B cell (primary cell): ENCODE measurements at regions not wholly inside any gene's neighbourhood (a gene's known extent, or its start where the extent isn't known, plus 50 kb on each side); places are given as distances from the start of the nearest gene placed in this dataset.

ENCODE experiments used
- ATAC-seq: fragments of 200-7000 bp; cut with Tn5 transposase; one replicate; pipeline ENCODE4 v1.10.0; 2021; ENCODE audit warnings: low read depth, mild to moderate bottlenecking, moderate number of reproducible peaks, moderate library complexity
- CTCF ChIA-PET: fragments of 350-600 bp; sonication (Branson Sonifier 250); formaldehyde crosslinking; loops from one replicate; lab custom pipeline; 2021; ENCODE audit warnings: antibody characterized with exemption, inconsistent platforms; lab: Charles Lee
- POLR2A ChIA-PET: fragments of 350-600 bp; sonication (Branson Sonifier 250); formaldehyde crosslinking; loops from one replicate; lab custom pipeline; 2021; ENCODE audit warnings: antibody characterized with exemption; lab: Charles Lee
- DNase-seq: peaks from one replicate; pipeline ENCODE4 v3.0.0; 2013
- H2AFZ ChIP-seq: 2 replicates; pipeline ENCODE4 v1.6.1; 2012; ENCODE audit warnings: mild to moderate bottlenecking, low read depth, low read length; ENCODE audit not compliant: insufficient read depth, poor library complexity, severe bottlenecking
- H3K27ac ChIP-seq, 2 donors: 1 replicate in 1 of 2; 2 replicates in 1 of 2; pipeline ENCODE4 v1.5.1; 2012 to 2013; ENCODE audit warnings: low read length in 2 of 2, mild to moderate bottlenecking in 2 of 2, moderate library complexity in 1 of 2
- H3K27me3 ChIP-seq, 4 experiments: fragments of 200-600 bp in 1 of 4; sonication (generic) in 1 of 4; replicated peaks in 1 of 4; 1 replicate in 2 of 4; 2 replicates in 2 of 4; pipeline versions ENCODE4 v1.6.1 to v1.7.0; 2013 to 2016; ENCODE audit warnings: low read length in 3 of 4, mild to moderate bottlenecking in 2 of 4, mixed read lengths in 1 of 4, moderate library complexity in 1 of 4; ENCODE audit not compliant: insufficient read depth in 4 of 4, control insufficient read depth in 3 of 4; ENCODE audit errors: control extremely low read depth in 1 of 4
- H3K36me3 ChIP-seq, 2 experiments: replicated peaks in 1 of 2; 1 replicate in 1 of 2; 2 replicates in 1 of 2; pipeline versions ENCODE4 v1.6.1 to v1.7.1; 2013; ENCODE audit warnings: low read length in 1 of 2; ENCODE audit not compliant: insufficient read depth in 2 of 2, control insufficient read depth in 1 of 2; ENCODE audit errors: control extremely low read depth in 1 of 2, extremely low read depth in 1 of 2
- H3K4me1 ChIP-seq, 2 donors: fragments of 200-600 bp in 1 of 2; sonication (generic) in 1 of 2; 1 replicate in 1 of 2; 2 replicates in 1 of 2; pipeline versions ENCODE4 v1.5.1 to v1.6.1; 2013 to 2017; ENCODE audit warnings: low read length in 2 of 2; ENCODE audit not compliant: control insufficient read depth in 2 of 2, insufficient read depth in 2 of 2
- H3K4me2 ChIP-seq: replicated peaks from 2 replicates; pipeline ENCODE3; 2012; ENCODE audit warnings: mild to moderate bottlenecking, low read depth, low read length; ENCODE audit not compliant: poor library complexity, severe bottlenecking
- H3K4me3 ChIP-seq, 5 experiments: fragments of 200-600 bp in 1 of 5; sonication (generic) in 1 of 5; 1 replicate in 3 of 5; 2 replicates in 2 of 5; pipeline versions ENCODE4 v1.5.1 to v1.7.0; 2011 to 2016; ENCODE audit warnings: low read length in 4 of 5, mild to moderate bottlenecking in 4 of 5, low read depth in 2 of 5, control low read depth in 1 of 5, moderate library complexity in 1 of 5; ENCODE audit not compliant: insufficient read depth in 1 of 5; ENCODE audit errors: control extremely low read depth in 1 of 5, extremely low read depth in 1 of 5
- H3K79me2 ChIP-seq: fragments of 200-600 bp; sonication (generic); one replicate; pipeline ENCODE4 v1.6.0; 2016; ENCODE audit warnings: low read length; ENCODE audit not compliant: control insufficient read depth, insufficient read depth
- H3K9ac ChIP-seq: fragments of 200-600 bp; sonication (generic); 2 replicates; pipeline ENCODE4 v1.6.1; 2017; ENCODE audit warnings: mild to moderate bottlenecking, low read length, moderate library complexity
- H3K9me3 ChIP-seq, 3 donors: one replicate each; pipeline versions ENCODE4 v1.6.1 to v1.7.1; 2013; ENCODE audit warnings: low read length in 2 of 3; ENCODE audit not compliant: control insufficient read depth in 2 of 3, insufficient read depth in 1 of 3; ENCODE audit errors: control extremely low read depth in 1 of 3
- H4K20me1 ChIP-seq: 2 replicates; pipeline ENCODE4 v1.6.0; 2012; ENCODE audit warnings: mild to moderate bottlenecking, low read length; ENCODE audit not compliant: insufficient read depth, control insufficient read depth, poor library complexity, severe bottlenecking
- H3K27ac Mint-ChIP-seq: one replicate; pipeline ENCODE4 v1.8.0; 2021; ENCODE audit warnings: mixed read lengths
- H3K27me3 Mint-ChIP-seq: one replicate; pipeline ENCODE4 v1.8.0; 2021; ENCODE audit warnings: mixed read lengths
- H3K4me1 Mint-ChIP-seq: one replicate; pipeline ENCODE4 v1.8.0; 2021; ENCODE audit warnings: mixed read lengths
- H3K4me3 Mint-ChIP-seq: one replicate; pipeline ENCODE4 v1.8.0; 2021; ENCODE audit warnings: mixed read lengths
- H3K9me3 Mint-ChIP-seq: one replicate; pipeline ENCODE4 v1.8.0; 2022; ENCODE audit warnings: mixed read lengths; ENCODE audit not compliant: insufficient read depth
- EZH2 ChIP-seq: IDR thresholded peaks from 2 replicates; pipeline ENCODE4 v1.6.1; 2012; ENCODE audit warnings: borderline replicate concordance, low read depth, mild to moderate bottlenecking, moderate library complexity, low read length; ENCODE audit not compliant: insufficient read depth, poor library complexity, severe bottlenecking
- WGBS: methylation state at CpG from one replicate; pipeline ENCODE4 v1.1.5; 2013; ENCODE audit warnings: missing lambda C conversion rate; ENCODE audit not compliant: insufficient coverage; 5-methylcytosine and 5-hydroxymethylcytosine counted together
- intact Hi-C: fragments of 100-400 bp; cut with micrococcal nuclease; formaldehyde crosslinking; loops from one replicate; pipeline ENCODE4 v1.10.0; 2022
- TF ChIP-seq, protein P1 (sequence below): fragments of 200-600 bp; IDR thresholded peaks from one replicate; pipeline ENCODE4 v1.8.0; 2022; ENCODE audit warnings: antibody characterized with exemption, mild to moderate bottlenecking

- no peak overlapping the region for H3K4me2 ChIP-seq
- no peaks in the 10 kb centered on the region for H3K4me1 ChIP-seq
- Mint-ChIP-seq H3K4me1 (no peaks in the 10 kb centered on the region), H3K27me3 (no peaks in the 10 kb centered on the region), H3K9me3 (peaks cover 3% of the 10 kb centered on the region), H3K4me3 (no peak overlapping the region), H3K27ac (no peak overlapping the region)
- H3K27me3 ChIP-seq = no peaks in the 10 kb centered on the region
- H4K20me1 ChIP-seq = no peaks in the 10 kb centered on the region
- H3K9me3 ChIP-seq = peaks cover 0 to 6% (median 0%) of the 10 kb centered on the region in 3 donors
- 60% methylated on average over 1 of the region's 3 CpGs for WGBS
- no peaks in the 10 kb centered on the region for H3K36me3 ChIP-seq
- no peak overlapping the region for H3K9ac ChIP-seq
- ChIA-PET CTCF (no interaction called here), POLR2A (no interaction called here)
- DNase-seq = no peak
- H3K79me2 ChIP-seq = no peaks in the 10 kb centered on the region
- no peak for TF ChIP-seq EZH2
- TF ChIP-seq, protein P1, sequence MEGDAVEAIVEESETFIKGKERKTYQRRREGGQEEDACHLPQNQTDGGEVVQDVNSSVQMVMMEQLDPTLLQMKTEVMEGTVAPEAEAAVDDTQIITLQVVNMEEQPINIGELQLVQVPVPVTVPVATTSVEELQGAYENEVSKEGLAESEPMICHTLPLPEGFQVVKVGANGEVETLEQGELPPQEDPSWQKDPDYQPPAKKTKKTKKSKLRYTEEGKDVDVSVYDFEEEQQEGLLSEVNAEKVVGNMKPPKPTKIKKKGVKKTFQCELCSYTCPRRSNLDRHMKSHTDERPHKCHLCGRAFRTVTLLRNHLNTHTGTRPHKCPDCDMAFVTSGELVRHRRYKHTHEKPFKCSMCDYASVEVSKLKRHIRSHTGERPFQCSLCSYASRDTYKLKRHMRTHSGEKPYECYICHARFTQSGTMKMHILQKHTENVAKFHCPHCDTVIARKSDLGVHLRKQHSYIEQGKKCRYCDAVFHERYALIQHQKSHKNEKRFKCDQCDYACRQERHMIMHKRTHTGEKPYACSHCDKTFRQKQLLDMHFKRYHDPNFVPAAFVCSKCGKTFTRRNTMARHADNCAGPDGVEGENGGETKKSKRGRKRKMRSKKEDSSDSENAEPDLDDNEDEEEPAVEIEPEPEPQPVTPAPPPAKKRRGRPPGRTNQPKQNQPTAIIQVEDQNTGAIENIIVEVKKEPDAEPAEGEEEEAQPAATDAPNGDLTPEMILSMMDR = no peak
- no peak for ATAC-seq
- no peak overlapping the region for H3K4me3 ChIP-seq
- H2AFZ ChIP-seq = no peak overlapping the region
- intact Hi-C loops = no loop called here
- no peak overlapping the region for H3K27ac ChIP-seq
Observed at GRCh38 chr4:167614866-167615265, 380.6 kb upstream of the SPOCK3 start.

GRCh38 chr4:167616476-167616875, 382.2 kb upstream of the SPOCK3 start:
- H3K79me2 ChIP-seq = no peaks in the 10 kb centered on the region
- ChIA-PET CTCF (no interaction called here), POLR2A (no interaction called here)
- WGBS = no CpG with 5 or more reads among the region's 1 CpG
- no peak for DNase-seq
- intact Hi-C loops = no loop called here
- ATAC-seq = no peak
- H3K9me3 ChIP-seq = peaks cover 0 to 10% (median 0%) of the 10 kb centered on the region in 3 donors
- no peak overlapping the region for H3K27ac ChIP-seq
- Mint-ChIP-seq H3K27ac (no peak overlapping the region), H3K4me1 (no peaks in the 10 kb centered on the region), H3K4me3 (no peak overlapping the region), H3K9me3 (peaks cover 3% of the 10 kb centered on the region), H3K27me3 (no peaks in the 10 kb centered on the region)
- TF ChIP-seq, protein P1 = no peak
- TF ChIP-seq EZH2 = no peak
- no peaks in the 10 kb centered on the region for H3K4me1 ChIP-seq
- H3K36me3 ChIP-seq = no peaks in the 10 kb centered on the region
- no peak overlapping the region for H3K9ac ChIP-seq
- H3K4me2 ChIP-seq = no peak overlapping the region
- H3K27me3 ChIP-seq = no peaks in the 10 kb centered on the region
- H3K4me3 ChIP-seq = no peak overlapping the region
- no peaks in the 10 kb centered on the region for H4K20me1 ChIP-seq
- H2AFZ ChIP-seq = no peak overlapping the region
